Endothelial cell of umbilical vein (primary cell): ENCODE measurements at regions not wholly inside any gene's neighbourhood (a gene's known extent, or its start where the extent isn't known, plus 50 kb on each side); places are given as distances from the start of the nearest gene placed in this dataset.

Source experiments
- BruUV-seq: library from RNA; stranded (reverse); fragments of 400-500 nt; replicated peaks from 2 replicates; lab custom pipeline; 2021; lab: Mats Ljungman, UMichigan
- CTCF ChIA-PET: fragments of 300-600, 350-600 bp; sonication (Branson Sonifier 250); formaldehyde crosslinking; loops from one replicate; lab custom pipeline; 2021; ENCODE audit warnings: antibody characterized with exemption, inconsistent platforms; lab: Charles Lee
- POLR2A ChIA-PET: fragments of 300-600, 350-600 bp; sonication (Branson Sonifier 250); formaldehyde crosslinking; loops from one replicate; lab custom pipeline; 2021; ENCODE audit warnings: antibody characterized with exemption, inconsistent platforms; lab: Charles Lee
- DNase-seq: peaks from one replicate; pipeline ENCODE4 v3.0.0-alpha.2; 2011; ENCODE audit warnings: low read depth, low spot score
- FAIRE-seq: peaks from 2 replicates; lab custom pipeline; 2011; peaks lifted over from hg19 to GRCh38; lab: Jason Lieb, UNC
- H2AFZ ChIP-seq: 2 replicates; pipeline ENCODE4 v1.6.0; 2012; ENCODE audit warnings: low read depth, low read length, control low read depth, inconsistent platforms
- H3K27ac ChIP-seq: 2 replicates; pipeline ENCODE4 v1.5.1; 2011; ENCODE audit warnings: low read depth, mild to moderate bottlenecking, control low read depth, low read length, moderate library complexity; ENCODE audit not compliant: insufficient read depth
- H3K27me3 ChIP-seq, 2 experiments: 2 replicates each; pipeline versions ENCODE4 v1.6.0 to v1.6.1; 2011; ENCODE audit warnings: low read length in 2 of 2, mixed read lengths in 1 of 2; ENCODE audit not compliant: control insufficient read depth in 2 of 2, insufficient read depth in 2 of 2
- H3K36me3 ChIP-seq, 2 experiments: 2 replicates in 1 of 2; 3 replicates in 1 of 2; pipeline ENCODE4 v1.5.1; 2011; ENCODE audit warnings: low read length in 2 of 2, mild to moderate bottlenecking in 1 of 2, moderate library complexity in 1 of 2; ENCODE audit not compliant: control insufficient read depth in 2 of 2, insufficient read depth in 2 of 2; ENCODE audit errors: extremely low read depth in 1 of 2
- H3K4me1 ChIP-seq: 3 replicates; pipeline ENCODE4 v1.5.1; 2011; ENCODE audit warnings: mild to moderate bottlenecking, low read length; ENCODE audit not compliant: control insufficient read depth, insufficient read depth; ENCODE audit errors: extremely low read depth
- H3K4me2 ChIP-seq: 2 replicates; pipeline ENCODE4 v1.6.1; 2011; ENCODE audit warnings: low read length, control low read depth, mixed read lengths; ENCODE audit not compliant: insufficient read depth
- H3K4me3 ChIP-seq, 3 experiments: fragments of 200-600 bp in 1 of 3; sonication (generic), shearing (Covaris generic) in 1 of 3; replicated peaks in 1 of 3; 2 replicates each; pipeline ENCODE4 v1.5.1; 2011 to 2016; ENCODE audit warnings: control low read depth in 3 of 3, low read length in 3 of 3, mild to moderate bottlenecking in 2 of 3, inconsistent platforms in 1 of 3, low read depth in 1 of 3, moderate library complexity in 1 of 3; ENCODE audit not compliant: insufficient read depth in 1 of 3
- H3K79me2 ChIP-seq: 2 replicates; pipeline ENCODE4 v1.6.0; 2012; ENCODE audit warnings: low read length, inconsistent platforms; ENCODE audit not compliant: control insufficient read depth, insufficient read depth
- H3K9ac ChIP-seq: replicated peaks from 2 replicates; pipeline ENCODE3; 2011; ENCODE audit warnings: low read length, control low read depth; ENCODE audit not compliant: insufficient read depth; ENCODE audit errors: extremely low read depth
- H3K9me1 ChIP-seq: replicated peaks from 3 replicates; pipeline ENCODE4 v1.6.0; 2011; ENCODE audit warnings: mild to moderate bottlenecking, low read length; ENCODE audit not compliant: control insufficient read depth, insufficient read depth; ENCODE audit errors: extremely low read depth
- H3K9me3 ChIP-seq: replicated peaks from 2 replicates; pipeline ENCODE4 v1.5.1; 2012; ENCODE audit warnings: low read length, inconsistent platforms; ENCODE audit not compliant: control insufficient read depth, insufficient read depth
- H4K20me1 ChIP-seq: replicated peaks from 2 replicates; pipeline ENCODE3; 2011; ENCODE audit warnings: mild to moderate bottlenecking, low read length; ENCODE audit not compliant: control insufficient read depth, insufficient read depth; ENCODE audit errors: extremely low read depth
- EZH2 ChIP-seq: IDR thresholded peaks from 2 replicates; pipeline ENCODE4 v1.6.1; 2012; ENCODE audit warnings: borderline replicate concordance, low read depth, mild to moderate bottlenecking, moderate library complexity, low read length, inconsistent platforms; ENCODE audit not compliant: severe bottlenecking
- FOS ChIP-seq: IDR thresholded peaks from 2 replicates; pipeline ENCODE4 v1.6.1; 2011; ENCODE audit warnings: mild to moderate bottlenecking, low read length, moderate library complexity, borderline replicate concordance; ENCODE audit not compliant: insufficient read depth
- GATA2 ChIP-seq: IDR thresholded peaks from 2 replicates; pipeline ENCODE4 v1.7.0; 2011; ENCODE audit warnings: low read depth, mild to moderate bottlenecking, moderate library complexity, mixed read lengths, low read length; ENCODE audit not compliant: insufficient read length, insufficient read depth
- JUN ChIP-seq: IDR thresholded peaks from 2 replicates; pipeline ENCODE4 v1.6.1; 2011; ENCODE audit warnings: borderline replicate concordance, low read depth; ENCODE audit not compliant: insufficient read length, insufficient read depth
- MYC ChIP-seq: IDR thresholded peaks from one replicate; pipeline ENCODE4 v1.6.1; 2011; ENCODE audit warnings: mild to moderate bottlenecking, low read depth, low read length
- POLR2A ChIP-seq: IDR thresholded peaks from 2 replicates; pipeline ENCODE4 v1.6.1; 2012; ENCODE audit warnings: low read depth, mild to moderate bottlenecking, control low read depth, low read length
- POLR2AphosphoS5 ChIP-seq: IDR thresholded peaks from 2 replicates; pipeline ENCODE4 v1.6.1; 2012; ENCODE audit warnings: low read depth, mild to moderate bottlenecking, control low read depth, low read length, moderate library complexity; ENCODE audit not compliant: insufficient read depth
- dilution Hi-C: fragments of 300-500 bp; cut with MboI; formaldehyde crosslinking; loops from one replicate; pipeline ENCODE4 v1.15.0; 2019; ENCODE audit warnings: low sequenced_read_pairs; ENCODE audit not compliant: extremely low pct_ligation_motif_present
- intact Hi-C: fragments of 100-400 bp; cut with micrococcal nuclease; formaldehyde crosslinking; loops from one replicate; pipeline ENCODE4 v1.10.0; 2022
- TF ChIP-seq, protein P1 (sequence below): IDR thresholded peaks from 2 replicates; pipeline ENCODE4 v1.6.1; 2011; ENCODE audit not compliant: insufficient read depth, insufficient read length

DNA sequence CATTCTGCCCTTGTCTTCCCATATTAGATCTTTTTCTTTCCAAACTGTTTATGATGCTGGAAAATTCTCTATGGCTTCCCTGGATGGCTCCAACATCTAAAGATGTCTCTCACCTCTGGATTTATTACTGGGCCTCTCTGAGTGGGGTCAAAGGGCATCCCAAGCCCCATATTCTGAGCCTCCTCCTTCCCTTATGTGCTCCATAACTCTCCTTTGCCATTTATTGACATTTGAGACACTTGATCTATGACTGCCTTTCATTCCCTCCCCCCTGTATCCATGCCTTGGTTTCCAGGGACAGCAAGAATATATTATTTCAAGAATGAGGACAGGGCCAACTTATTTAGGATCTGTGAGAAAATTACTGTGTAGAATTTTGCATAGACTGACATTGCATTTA lies 369.3 kb upstream of the ONECUT1 start:
- Histone ChIP-seq H3K36me3 (no peaks in the 10 kb centered on the region), H3K9me1 (no peaks in the 10 kb centered on the region), H3K9me3 (no peaks in the 10 kb centered on the region), H3K4me3 (no peak overlapping the region), H3K4me2 (no peak overlapping the region), H2AFZ (no peak overlapping the region), H3K27ac (no peak overlapping the region), H3K4me1 (no peaks in the 10 kb centered on the region), H3K79me2 (no peaks in the 10 kb centered on the region), H4K20me1 (no peaks in the 10 kb centered on the region), H3K27me3 (no peaks in the 10 kb centered on the region), H3K9ac (no peak overlapping the region)
- ChIA-PET POLR2A (no interaction called here), CTCF (no interaction called here)
- no peak for TF ChIP-seq GATA2
- no peak for TF ChIP-seq POLR2AphosphoS5
- TF ChIP-seq EZH2 = no peak
- no peak for TF ChIP-seq MYC
- TF ChIP-seq POLR2A = no peak
- TF ChIP-seq, protein P1, sequence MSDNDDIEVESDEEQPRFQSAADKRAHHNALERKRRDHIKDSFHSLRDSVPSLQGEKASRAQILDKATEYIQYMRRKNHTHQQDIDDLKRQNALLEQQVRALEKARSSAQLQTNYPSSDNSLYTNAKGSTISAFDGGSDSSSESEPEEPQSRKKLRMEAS = no peak
- no peak for TF ChIP-seq JUN
- TF ChIP-seq FOS = no peak
- DNase-seq (no peak), FAIRE-seq (no peak)
- no TSS peak for BruUV-seq
- intact Hi-C loops (no loop called here), dilution Hi-C loops (no loop called here)

- no peaks in the 10 kb centered on the region for H3K4me1 ChIP-seq
- H3K27ac ChIP-seq = no peak overlapping the region
- no peak overlapping the region for H3K4me3 ChIP-seq
- H3K9me1 ChIP-seq = no peaks in the 10 kb centered on the region
- no peaks in the 10 kb centered on the region for H3K9me3 ChIP-seq
- H4K20me1 ChIP-seq = no peaks in the 10 kb centered on the region
- dilution Hi-C loops = no loop called here
- no peak for DNase-seq
- TF ChIP-seq, protein P1 = no peak
- TF ChIP-seq JUN = no peak
- no peak for TF ChIP-seq POLR2AphosphoS5
- TF ChIP-seq GATA2 = no peak
- no peaks in the 10 kb centered on the region for H3K79me2 ChIP-seq
- ChIA-PET CTCF (no interaction called here), POLR2A (no interaction called here)
- H3K36me3 ChIP-seq = no peaks in the 10 kb centered on the region
- H3K27me3 ChIP-seq = no peaks in the 10 kb centered on the region
- FAIRE-seq = no peak
- no peak overlapping the region for H3K4me2 ChIP-seq
- intact Hi-C loops = no loop called here
- H3K9ac ChIP-seq = no peak overlapping the region
- H2AFZ ChIP-seq = no peak overlapping the region
- no TSS peak for BruUV-seq
Observed at GRCh38 chr15:53158995-53159394, 368.9 kb upstream of the ONECUT1 start.
